Bronchial epithelial cell (primary cell): ENCODE measurements at regions not wholly inside any gene's neighbourhood (a gene's known extent, or its start where the extent isn't known, plus 50 kb on each side); places are given as distances from the start of the nearest gene placed in this dataset.
"Not testable (repeated sequence)": the region's sequence is repeated elsewhere in the genome, so short reads cannot be mapped to it uniquely, and the experiment has no call there.

Experiments used
- DNase-seq: peaks from one replicate; pipeline ENCODE4 v3.0.0-alpha.2; 2010; ENCODE audit warnings: low read depth
- FAIRE-seq: peaks from 2 replicates; lab custom pipeline; 2011; peaks lifted over from hg19 to GRCh38; lab: Jason Lieb, UNC
- H3K27me3 ChIP-seq: 2 replicates; pipeline ENCODE4 v1.5.1; 2011; ENCODE audit warnings: low read length; ENCODE audit not compliant: control insufficient read depth, insufficient read depth
- H3K36me3 ChIP-seq: 2 replicates; pipeline ENCODE4 v1.5.1; 2011; ENCODE audit warnings: low read length; ENCODE audit not compliant: control insufficient read depth, insufficient read depth
- H3K4me3 ChIP-seq: 2 replicates; pipeline ENCODE4 v1.5.1; 2011; ENCODE audit warnings: mild to moderate bottlenecking, low read depth, low read length, control low read depth
- CTCF ChIP-seq: IDR thresholded peaks from 2 replicates; pipeline ENCODE4 v1.5.1; 2011; ENCODE audit warnings: mild to moderate bottlenecking, moderate library complexity, low read length, control low read depth, inconsistent platforms; ENCODE audit not compliant: insufficient read depth, severe bottlenecking

- DNase-seq: no peak
- no peaks in the 10 kb centered on the region for H3K36me3 ChIP-seq
- H3K4me3 ChIP-seq: no peak overlapping the region
- TF ChIP-seq CTCF: no peak
- no peak for FAIRE-seq
- H3K27me3 ChIP-seq: no peaks in the 10 kb centered on the region
Measured at GRCh38 chr5:93348231-93348630, 232.8 kb downstream of the NR2F1-AS1 start.

- not testable (repeated sequence) for H3K4me3 ChIP-seq, FAIRE-seq, DNase-seq, H3K27me3 ChIP-seq, H3K36me3 ChIP-seq
Measured at GRCh38 chr5:93346850-93347249, 234.2 kb downstream of the NR2F1-AS1 start.

- no peaks in the 10 kb centered on the region for H3K36me3 ChIP-seq
- no peak for TF ChIP-seq CTCF
- no peak overlapping the region for H3K4me3 ChIP-seq
- DNase-seq: no peak
- no peaks in the 10 kb centered on the region for H3K27me3 ChIP-seq
- no peak for FAIRE-seq
Measured at GRCh38 chr5:93346301-93346700, 234.7 kb downstream of the NR2F1-AS1 start.

DNA sequence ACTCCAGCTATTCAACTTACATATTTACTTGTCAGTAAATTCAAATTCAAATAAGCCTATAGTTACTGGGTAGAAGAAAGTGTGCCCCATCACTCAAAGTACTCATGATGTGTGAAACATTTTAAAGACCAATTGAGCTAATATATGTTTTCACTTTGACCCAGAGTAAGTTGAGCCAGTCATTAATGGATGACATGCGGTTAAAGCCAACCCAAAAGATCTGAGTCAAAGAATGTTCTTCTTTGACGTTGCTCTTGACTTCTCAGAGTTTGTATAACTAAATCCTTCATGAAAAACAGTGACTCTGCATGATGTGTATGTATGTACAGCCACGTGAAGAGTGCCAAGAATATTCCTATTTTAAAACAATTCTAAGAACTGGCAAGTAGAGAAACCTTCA is 237.4 kb downstream of the NR2F1-AS1 start:
- DNase-seq: no peak
- Histone ChIP-seq H3K27me3 (no peaks in the 10 kb centered on the region), H3K36me3 (no peaks in the 10 kb centered on the region), H3K4me3 (no peak overlapping the region)
- no peak for TF ChIP-seq CTCF
- FAIRE-seq: no peak

DNA sequence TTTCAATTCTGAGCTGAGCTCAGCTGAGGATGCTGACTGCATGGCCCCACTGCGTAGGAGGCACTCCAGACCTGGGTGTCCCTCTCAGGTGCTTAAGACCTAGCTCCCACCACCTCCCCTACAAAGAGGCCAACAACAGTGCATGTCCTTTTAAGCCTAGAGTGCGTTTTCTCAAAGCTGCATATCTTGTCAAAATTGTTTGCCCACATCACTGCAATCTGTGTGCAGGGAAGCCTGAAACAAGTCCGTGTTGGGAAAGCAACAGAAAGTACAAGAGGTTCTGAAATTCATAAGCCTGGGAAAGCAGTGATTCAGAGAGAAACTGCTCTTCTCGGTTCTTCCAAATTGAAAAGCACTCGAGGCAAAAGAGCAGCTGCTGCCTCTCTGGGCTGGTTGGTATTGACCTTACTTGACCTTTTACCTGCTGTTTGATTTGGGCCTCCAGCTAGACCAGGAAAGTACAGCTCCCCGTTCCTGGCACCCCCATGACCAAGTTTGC is 238.4 kb downstream of the NR2F1-AS1 start:
- Histone ChIP-seq H3K36me3 (no peaks in the 10 kb centered on the region), H3K4me3 (no peak overlapping the region), H3K27me3 (no peaks in the 10 kb centered on the region)
- FAIRE-seq: no peak
- no peak for DNase-seq
- no peak for TF ChIP-seq CTCF

DNA sequence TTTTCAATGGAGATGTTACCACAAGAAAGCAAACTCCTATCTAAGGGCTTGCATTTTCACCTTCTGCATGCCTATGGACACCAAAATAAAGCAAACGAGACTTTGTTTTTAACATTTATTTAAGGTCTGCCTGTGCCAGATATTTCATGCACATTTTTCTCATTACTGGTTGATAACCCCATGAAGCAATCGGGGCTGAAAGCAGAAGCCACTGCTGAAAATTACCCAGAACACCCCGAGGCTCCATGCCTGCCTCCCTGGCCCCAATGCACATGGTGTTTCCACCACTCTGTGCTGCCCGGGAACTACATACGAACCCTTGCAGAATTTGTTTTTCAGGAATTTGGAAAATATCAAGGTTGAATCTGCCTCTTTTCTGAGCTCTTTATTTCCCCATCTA is 240.1 kb downstream of the NR2F1-AS1 start:
- Histone ChIP-seq H3K36me3 (no peaks in the 10 kb centered on the region), H3K4me3 (no peak overlapping the region), H3K27me3 (no peaks in the 10 kb centered on the region)
- DNase-seq (no peak), FAIRE-seq (no peak)
- no peak for TF ChIP-seq CTCF
